Stimulated activated CD4-positive, alpha-beta T cell treated with anti-CD3 and anti-CD28 coated beads, Interleukin-1b, Interleukin-23, amount 100 ng/mL, for 1 hour (primary cell): ENCODE measurements at regions not wholly inside any gene's neighbourhood (a gene's known extent, or its start where the extent isn't known, plus 50 kb on each side); places are given as distances from the start of the nearest gene placed in this dataset.
A peak's percentile ranks its signal among the peaks of the same experiment; 100 is the strongest.

Experiments used
- DNase-seq, 2 donors: peaks; one replicate each; pipeline ENCODE4 v3.0.0-alpha.2; 2020; ENCODE audit warnings: low read depth in 2 of 2

DNA sequence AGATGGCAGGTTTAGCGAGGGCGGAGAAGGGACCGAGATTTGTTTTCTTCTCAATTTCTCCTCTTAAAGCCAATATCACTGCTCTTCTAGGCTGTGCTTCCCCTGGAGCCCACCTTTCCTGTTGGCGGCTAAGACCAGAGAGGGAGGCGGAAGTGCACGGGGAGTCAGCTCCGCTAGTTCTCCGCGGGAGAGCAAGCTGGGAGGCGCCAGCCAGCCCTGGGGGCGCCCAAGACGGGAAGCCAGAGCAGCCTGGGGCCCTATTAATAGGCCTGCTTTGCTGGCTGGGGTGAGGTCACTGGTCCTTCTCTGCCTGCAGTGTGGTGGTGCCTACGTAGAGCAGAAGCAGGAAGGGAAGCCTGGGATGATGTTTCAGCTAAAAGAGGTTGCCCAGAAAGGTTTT lies 61.6 kb downstream of the LSM5 start:
- no peak for DNase-seq

DNA sequence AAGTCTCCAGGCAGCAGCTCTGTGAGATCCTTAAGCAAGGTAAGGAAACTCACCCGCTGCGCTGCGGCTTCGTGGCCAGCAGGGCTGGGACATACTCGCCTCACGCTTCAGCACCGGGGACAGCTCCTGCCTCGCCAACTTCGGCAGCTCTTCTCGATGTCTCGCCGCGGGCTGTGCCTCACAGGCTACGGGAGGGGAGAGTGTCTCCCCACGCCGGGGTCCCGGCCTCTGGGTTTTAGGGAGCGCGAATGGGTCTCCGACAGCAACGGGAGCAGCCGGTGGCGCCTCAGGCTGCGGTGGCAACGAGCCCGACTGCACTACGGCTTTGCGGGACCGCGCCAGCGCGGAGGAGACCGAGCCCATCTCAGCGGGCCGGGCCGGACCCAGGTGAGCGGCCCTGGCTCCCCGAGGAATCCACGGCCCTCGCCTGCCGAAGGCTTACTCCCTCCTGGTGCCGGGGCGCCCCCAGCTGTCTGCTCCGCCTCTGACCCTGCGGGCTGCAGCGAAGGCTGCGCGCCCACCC lies 62.4 kb downstream of the LSM5 start:
- DNase-seq: peak in 1 of 2 donors; percentile 24

DNA sequence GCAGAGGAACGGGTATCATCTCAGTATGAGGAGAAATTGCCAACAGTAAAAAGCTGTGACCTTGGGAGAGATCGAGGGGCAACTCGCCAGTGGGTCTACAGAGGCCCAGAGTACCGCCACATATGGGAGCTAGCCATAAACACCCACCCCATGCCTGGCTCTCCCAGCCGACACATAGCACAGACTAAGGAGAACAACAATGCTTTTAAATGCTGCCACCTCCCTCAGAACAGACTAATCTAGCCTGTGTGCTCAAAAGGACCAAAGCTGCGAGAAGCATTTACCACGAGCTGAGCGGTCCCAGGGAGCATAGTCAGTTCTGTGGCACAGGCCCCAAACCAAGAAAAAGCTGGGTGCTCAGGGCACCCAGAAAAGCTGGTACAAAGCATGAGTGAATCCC lies 73.3 kb downstream of the LSM5 start:
- no peak for DNase-seq

DNA sequence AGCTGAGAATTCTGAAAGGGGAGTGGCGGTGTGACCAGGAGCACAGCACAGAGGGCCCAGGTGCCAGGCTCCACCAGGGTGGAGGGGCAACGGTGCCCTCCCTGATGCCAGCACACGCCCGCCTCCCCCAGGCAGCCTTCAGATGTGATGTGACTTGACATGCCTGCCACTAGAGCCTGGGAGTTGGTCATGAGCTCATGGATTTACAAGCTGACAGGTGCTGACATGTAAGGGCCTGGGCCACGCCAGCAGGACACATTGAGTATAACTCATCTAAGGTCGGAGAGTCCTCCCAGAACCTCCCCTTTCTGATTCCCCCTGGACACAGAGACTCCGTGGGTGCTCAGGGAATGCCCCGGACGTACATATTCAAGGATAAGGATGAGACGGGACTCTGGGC lies 74.2 kb downstream of the LSM5 start:
- DNase-seq: no peak

DNA sequence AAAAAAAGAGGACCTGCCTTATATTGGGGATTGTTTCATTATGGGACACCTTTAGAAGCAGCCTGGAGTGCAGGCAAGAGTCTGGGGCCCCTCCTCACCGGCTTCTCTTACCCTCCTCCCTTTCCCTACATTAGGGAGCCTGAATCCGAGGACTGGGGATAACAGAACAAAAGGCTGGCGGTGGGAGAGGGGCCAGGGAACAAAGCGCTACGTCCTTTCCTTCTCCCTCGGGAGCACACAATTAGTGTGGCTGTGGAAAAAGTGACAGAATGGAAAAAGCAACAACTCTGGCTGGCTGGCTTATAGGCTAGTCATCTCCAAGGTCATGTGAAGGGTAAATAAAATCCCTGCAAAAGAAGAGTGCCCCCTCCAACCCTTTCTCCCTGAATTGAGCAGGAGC lies 74.7 kb downstream of the LSM5 start:
- no peak for DNase-seq

DNA sequence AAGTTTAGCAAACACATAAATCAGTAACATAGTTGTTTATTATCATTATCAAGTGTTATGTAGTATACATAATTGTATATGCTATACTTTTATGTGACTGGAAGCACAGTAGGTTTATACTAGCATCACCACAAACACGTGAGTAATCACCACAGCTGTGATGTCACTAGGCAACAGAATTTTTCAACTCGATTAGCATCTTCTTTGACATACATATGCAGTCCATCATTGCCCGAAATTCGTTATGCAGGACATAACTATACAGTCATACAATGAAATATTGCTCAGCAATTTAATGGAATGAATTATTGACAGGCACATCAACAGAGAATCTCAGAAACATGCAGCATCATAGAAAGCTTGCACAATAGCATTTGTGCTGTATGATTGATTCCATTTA lies 77.7 kb downstream of the LSM5 start:
- no peak for DNase-seq

DNA sequence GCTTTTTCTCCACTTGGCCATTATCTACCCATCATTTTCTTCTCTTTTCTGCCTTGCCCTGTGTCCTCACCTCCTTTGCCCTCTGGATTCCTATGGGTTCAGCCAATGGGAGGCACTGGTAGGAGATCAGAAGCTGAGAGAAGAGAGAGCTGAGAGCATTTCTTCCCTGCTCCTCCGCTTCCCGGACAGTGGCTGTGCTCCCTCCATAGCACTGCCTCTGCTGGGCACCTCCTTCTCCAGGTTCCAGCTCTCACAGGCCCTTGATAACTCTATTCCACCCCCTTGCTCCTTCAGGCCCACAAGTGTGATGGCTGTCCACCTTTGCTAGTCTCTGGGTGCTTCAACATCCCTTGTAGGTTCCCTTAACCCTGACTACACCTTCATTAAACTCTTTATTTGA lies 79.6 kb downstream of the LSM5 start:
- no peak for DNase-seq

DNA sequence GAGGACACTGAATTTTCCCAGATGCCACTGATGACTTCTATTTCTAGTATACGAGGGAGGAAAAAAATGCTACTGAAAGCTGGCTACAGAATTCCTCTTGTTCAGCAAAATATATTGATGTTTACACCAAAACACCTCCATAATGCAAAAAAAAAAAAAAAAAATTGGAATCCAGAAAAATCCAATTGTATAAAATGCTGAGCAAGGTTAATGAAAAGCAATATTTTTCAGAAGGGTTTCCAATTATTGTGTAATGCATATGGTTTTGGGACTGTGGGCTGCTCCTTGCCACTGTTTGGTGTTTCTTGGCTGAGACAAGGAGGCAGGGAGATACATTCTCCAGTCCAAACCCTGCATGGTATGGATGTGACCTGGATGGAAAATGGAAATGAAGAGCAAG lies 83.8 kb downstream of the LSM5 start:
- DNase-seq: no peak

DNA sequence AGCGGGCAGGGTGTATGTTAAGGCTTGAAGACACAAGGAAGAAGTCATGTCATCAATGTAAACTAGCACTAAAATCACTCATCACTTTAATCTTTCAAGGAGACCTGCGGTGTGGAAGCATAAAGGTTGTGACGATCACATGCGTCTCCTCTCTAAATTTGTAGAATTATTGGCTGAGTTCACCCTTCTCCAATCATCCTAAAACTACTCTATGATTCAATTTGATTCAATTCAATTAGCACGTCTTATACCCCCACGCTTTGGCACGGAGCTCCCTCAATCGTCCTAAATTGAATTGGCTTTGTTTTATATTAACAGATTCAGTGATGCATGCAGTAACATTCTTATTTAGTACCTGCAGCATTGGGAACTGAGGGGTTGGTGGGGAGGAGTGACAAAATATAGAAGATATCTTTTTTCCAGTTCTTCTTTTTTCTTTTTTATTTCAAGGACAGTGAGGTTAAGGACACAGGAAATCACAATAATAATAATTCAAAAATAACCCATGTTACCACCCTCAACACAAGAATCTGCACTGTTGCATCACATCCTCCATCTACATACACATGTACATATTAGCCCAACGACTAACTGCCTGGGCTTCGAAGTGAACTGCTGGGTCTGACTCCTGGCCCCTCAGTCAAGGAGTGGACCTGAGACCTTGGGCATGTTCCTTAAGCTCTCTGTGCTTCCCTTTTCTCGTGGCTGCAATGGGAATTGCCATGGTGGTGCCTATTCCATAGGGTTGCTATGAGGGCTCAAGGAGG lies 86.5 kb downstream of the LSM5 start:
- no peak for DNase-seq

DNA sequence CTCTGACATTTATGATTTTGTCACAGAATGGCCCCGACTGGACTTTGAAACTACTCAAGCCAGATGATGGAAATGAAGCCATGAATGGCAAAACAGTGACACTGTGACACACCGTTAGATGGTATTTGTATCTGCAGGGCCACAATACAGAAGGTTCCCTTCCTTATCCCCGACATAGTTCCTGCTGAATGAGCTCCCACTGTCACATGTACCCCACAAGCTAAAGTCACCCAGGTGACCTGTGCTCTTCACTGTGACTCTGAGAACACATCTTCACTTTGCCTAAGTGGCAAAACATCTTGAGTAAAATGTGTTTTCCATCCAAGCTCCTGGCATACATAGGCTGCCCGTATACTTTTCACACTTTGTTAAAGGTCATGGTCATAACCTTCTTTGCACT lies 89.5 kb downstream of the LSM5 start:
- DNase-seq: no peak

DNA sequence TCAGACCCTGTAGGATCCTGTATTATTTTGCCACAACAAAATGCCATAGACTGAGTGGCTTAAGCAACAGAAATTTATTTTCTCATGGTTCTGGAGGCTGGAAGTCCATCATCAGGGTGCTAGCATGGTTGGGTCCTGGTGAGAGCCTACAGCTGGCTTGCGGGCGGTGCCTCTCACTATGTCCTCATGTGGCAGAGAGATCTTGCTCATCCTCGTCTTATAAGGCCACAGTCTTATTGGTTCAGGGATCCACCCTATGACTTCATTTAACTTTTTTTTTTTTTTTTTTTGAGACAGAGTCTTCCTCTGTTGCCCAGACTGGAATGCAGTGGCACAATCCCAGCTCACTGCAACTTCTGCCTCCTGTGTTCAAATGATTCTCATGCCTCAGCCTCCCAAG lies 90.9 kb downstream of the LSM5 start:
- DNase-seq: no peak

DNA sequence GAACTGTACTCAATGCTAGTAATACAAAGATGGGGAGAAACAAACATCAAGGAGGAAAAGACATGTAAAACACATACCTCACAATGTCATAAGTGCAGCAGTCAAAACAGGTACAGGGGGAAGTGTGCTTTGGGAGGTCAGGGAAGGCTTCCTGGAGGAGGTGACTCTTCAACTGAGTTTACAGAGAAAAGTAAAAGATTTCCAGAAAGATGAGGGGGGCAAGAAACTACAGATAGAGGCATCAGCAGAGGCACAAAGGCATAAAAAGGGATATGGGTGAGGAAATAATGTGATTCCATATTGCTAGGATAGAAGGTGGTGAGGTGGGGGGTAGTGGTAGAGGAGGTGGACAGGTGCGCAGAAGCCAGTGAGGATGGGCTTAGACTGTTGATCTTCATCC lies 95.0 kb downstream of the LSM5 start:
- no peak for DNase-seq

DNA sequence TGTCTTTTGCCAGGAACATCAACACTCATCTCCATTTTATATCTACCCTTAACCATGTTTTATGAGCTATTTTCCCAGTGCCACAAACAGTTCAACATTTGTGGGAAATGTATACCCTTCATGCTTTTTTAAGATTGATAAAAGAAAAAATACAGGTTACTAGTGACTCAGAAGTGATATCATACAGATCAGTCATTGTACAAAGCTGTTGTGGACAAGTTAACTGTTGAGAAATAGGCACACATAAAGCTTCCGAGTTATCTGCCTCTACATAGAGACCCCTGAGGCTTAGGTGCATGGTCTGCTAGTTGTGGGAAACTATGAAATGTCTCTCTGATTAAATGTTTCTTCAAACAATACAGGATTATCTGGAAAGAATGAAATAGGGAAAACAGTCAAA lies 96.3 kb downstream of the LSM5 start:
- no peak for DNase-seq

DNA sequence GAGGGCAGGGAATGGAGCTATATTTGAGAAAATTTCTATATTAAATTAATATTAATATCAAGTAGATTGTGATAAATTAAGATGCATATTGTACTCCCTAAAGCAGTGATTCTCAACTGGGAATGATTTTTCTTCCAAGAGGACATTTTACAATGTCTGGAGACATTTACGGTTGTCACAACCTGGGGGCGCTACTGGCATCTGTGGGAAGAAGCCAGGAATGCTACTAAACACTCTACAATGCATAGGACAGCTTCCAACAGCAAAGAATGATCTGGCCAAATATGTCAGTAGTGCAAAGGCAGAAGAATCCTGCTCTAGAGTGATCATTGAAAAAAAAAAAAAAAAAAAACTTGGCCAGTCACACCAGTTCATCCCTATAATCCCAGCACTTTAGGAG lies 100.0 kb downstream of the LSM5 start:
- no peak for DNase-seq

DNA sequence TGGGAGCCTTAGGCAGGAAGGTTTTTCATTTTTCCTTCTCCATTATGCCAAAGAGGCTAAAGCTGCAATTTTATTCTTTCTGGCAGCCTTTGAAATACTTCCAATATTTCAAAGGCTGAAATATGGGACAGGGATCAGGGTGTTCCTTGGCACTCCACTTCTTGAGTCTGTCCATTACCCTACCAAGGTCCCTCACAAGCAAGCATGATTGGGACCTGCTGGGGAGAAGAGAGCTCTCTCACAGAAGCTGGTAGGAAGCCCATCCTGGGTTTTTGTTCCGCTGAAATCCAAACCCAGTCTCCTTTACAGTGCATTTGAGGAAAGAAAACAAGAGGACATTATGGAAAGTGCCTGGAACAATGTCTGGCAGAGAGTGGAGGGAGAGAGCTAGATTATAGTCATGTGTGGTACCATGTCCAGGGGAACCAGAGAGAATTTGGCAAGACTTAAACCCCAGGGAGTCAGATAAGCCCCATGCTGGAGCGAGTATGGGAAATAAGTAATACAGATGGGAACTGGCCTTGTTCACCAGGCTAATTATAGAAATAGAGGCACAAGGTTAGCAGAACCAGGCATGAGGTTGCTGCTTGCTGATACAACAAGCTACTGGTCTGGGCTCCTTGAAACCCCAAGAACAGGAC lies 104.7 kb downstream of the LSM5 start:
- no peak for DNase-seq

DNA sequence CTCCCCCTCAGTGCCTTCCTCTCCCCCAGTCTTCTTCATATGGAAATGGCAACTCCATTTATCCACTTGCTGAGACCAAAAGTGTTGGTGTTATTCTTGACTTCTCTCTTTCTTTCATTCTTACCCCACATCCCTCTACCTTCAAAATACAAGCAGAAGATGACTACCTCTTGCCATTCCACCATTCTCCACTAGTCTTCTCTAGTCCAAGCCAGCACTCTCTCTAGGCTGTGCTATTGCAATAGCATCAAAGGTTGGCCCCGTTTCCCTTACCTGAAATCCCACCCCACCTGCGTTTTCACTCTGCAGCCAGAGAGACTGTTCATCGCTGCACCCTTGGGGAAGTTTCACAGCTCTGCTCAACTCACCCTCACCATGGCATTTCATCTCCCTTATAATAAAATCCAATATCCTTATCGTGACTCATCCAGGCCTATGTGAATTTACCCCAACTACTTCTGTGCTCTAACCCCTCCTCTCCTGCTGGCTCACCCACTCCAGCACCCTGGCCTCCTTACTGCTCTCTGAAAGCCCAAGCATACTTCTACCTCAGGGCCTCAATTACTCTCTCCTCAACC lies 109.1 kb downstream of the LSM5 start:
- DNase-seq: no peak

DNA sequence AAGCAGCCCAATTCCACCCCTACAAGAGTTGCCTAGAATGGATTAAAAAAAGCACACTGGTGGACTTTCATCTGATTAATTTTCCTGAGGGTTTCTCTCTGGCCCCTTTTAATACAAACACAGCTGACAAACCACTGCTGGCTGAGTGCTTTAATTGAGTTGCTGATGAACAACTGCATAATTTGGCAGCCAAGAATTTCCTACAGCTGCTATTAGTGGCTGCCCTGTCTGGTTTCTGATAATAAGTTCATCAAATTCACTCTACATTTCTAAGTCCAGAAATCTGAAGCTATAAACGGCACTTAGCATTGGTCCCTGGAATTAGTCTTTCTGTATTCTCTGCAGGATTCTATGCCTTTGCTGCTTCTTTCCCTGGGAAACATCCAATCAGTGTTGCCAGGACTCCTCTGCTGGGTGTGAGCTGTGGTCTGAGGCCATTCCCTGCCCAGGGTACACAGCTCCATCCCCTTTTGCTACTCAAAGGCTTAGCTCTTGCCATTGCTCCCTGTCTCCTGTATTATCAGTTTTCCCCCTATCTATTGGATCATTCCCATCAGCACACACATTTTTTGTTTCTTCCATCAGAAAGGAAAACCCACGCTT lies 110.6 kb downstream of the LSM5 start:
- no peak for DNase-seq

DNA sequence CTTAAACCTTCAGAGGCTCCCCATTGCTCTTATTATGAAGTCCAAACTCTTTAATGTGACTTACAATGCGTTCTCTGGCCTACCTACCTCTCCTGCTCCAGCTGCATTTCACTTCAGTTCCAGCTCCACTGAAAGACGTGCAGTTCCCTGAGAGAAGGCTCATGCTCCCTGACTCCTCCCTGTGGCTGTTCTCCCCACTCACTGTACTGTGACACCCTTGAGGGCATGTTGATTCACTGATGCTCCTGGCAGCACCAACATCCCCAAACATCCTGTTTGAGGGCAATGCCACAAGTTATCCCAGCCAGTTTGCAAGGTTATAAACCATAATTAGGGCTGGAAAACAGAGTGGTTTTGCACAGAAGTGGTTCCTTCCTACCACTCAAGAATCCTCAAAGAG lies 111.2 kb downstream of the LSM5 start:
- DNase-seq: no peak

DNA sequence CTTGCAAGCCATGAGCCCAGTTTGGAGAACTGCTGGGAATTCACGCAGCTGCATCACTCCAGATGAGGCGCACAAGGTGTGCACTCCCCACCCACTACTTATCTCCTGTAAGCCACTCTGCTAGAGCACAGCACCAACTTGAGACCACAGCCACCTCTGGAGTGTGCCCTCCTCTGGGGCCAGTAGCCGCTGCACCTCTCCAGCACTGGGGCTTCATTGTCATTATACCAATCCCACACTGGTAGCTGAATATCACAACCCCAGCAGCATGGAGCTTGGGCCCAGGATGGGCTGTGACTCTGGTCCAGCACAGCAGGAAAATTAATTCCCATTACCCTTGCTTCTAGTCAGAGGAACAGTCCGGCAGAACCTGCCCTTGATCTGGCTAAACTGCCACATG lies 125.6 kb downstream of the LSM5 start:
- no peak for DNase-seq

DNA sequence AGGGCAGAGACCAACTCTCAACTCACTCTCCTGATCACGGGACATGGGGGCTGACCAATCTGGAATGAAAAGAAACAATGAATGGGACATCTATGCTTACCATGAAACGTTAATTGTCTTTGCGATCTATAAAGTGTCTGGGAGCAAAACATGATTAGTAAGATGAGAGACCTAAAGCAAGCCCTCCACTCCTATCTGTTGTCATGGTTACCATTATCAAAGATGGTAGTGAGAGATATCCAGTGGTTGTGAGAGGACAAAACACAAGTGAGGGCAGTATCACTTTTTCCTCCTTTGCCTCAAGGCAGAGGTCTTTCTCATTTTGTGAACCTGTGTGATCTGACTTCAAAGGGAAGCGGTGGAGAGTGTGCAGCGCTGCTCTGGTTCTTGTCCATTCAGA lies 130.1 kb downstream of the LSM5 start:
- no peak for DNase-seq

DNA sequence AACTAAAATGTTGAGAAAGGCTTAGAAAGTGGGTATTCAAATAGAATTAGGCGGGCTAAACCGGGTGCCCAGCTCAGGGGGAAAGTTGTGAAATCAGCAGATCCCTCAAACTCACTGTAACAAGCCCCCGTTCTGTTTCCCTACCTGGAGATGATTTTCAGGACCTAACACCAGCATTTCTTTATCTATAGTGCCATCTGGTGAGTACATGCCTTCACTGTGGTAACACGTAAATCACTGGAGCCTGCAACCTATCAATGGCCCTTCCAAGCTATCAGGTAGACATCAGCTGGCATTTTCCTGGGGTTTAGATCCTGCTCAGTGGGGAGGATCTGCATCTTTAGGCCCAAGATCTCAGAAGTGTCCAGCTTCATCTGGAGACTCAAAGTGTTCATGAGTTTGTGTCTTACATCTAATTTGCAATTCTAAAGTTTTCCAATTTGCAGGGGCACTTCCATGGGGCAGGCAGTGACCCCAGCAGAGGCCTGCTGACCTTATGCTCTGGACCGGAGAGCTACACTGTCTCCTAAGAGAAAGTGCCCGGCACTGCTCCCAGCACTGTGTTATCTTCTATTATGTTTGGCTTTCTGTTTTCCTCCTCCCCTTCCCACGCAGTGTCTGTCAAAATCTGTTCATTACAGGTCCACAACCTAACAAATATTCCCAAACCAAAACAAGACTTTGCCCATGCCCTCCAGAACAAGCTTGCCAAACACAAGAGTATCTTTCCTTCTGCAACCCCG lies 132.5 kb downstream of the LSM5 start:
- no peak for DNase-seq

DNA sequence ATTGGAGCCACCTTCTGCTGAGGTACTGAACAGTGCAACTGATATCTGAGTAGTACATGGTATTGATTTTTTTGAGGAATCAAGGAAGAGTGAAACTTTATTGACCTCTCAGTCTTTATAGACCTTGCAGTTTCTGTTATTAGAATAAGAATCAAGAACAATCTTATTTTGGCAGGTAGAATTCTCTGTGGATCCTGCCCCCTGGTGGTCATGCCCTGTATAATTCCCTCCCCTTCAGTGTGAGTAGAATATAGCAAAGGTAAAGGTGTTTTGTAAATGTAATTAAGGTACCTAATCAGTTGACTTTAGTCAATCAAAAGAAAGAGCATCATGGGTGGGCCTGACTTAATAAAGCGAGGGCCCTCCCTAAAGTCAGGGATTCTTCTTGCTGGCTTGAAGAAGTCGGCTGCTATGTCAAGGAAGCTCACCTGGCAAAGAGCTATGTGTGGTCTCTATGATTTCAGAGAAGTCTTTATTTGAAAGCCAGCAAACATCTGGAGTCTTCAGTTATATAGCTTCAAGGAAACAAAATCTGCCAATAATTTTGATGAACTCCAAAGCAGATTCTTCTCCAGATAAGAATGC lies 142.8 kb downstream of the LSM5 start:
- no peak for DNase-seq
